Astrocyte (in vitro differentiated cells and primary cell): ENCODE measurements at regions not wholly inside any gene's neighbourhood (a gene's known extent, or its start where the extent isn't known, plus 50 kb on each side); places are given as distances from the start of the nearest gene placed in this dataset.

Source experiments
- EZH2 ChIP-seq: IDR thresholded peaks from 2 replicates; pipeline ENCODE4 v1.6.1; 2012; ENCODE audit warnings: mild to moderate bottlenecking, low read length, inconsistent platforms; ENCODE audit not compliant: insufficient read depth
- TF ChIP-seq, protein P1 (sequence below): IDR thresholded peaks from 2 replicates; pipeline ENCODE4 v1.5.1; 2011; ENCODE audit warnings: low read depth, mild to moderate bottlenecking, inconsistent platforms, low read length, moderate library complexity; ENCODE audit not compliant: insufficient read depth

DNA sequence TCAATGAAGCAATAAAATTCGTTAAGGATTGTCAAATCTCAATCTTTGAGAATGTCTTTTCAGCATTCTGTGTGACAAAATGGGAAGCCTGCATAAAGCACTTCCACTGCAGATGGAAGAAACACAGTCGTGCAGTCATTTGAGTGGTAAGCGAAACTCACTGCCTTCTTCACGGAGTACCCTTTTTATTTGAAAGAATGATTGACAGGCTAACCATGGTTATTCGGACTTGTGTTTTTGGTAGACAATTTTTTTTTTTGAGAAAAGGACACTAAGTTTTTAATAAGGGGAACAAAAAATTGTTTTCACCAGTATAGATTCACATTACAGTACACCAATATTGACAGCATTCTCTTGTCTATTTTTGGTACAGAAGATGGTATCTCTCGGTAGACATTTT lies 86.9 kb upstream of the MSX1 start:
- TF ChIP-seq EZH2: no peak
- TF ChIP-seq, protein P1, sequence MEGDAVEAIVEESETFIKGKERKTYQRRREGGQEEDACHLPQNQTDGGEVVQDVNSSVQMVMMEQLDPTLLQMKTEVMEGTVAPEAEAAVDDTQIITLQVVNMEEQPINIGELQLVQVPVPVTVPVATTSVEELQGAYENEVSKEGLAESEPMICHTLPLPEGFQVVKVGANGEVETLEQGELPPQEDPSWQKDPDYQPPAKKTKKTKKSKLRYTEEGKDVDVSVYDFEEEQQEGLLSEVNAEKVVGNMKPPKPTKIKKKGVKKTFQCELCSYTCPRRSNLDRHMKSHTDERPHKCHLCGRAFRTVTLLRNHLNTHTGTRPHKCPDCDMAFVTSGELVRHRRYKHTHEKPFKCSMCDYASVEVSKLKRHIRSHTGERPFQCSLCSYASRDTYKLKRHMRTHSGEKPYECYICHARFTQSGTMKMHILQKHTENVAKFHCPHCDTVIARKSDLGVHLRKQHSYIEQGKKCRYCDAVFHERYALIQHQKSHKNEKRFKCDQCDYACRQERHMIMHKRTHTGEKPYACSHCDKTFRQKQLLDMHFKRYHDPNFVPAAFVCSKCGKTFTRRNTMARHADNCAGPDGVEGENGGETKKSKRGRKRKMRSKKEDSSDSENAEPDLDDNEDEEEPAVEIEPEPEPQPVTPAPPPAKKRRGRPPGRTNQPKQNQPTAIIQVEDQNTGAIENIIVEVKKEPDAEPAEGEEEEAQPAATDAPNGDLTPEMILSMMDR: no peak
